ENCODE measurements at regions not wholly inside any gene's neighbourhood (a gene's known extent, or its start where the extent isn't known, plus 50 kb on each side); places are given as distances from the start of the nearest gene placed in this dataset.

DNA sequence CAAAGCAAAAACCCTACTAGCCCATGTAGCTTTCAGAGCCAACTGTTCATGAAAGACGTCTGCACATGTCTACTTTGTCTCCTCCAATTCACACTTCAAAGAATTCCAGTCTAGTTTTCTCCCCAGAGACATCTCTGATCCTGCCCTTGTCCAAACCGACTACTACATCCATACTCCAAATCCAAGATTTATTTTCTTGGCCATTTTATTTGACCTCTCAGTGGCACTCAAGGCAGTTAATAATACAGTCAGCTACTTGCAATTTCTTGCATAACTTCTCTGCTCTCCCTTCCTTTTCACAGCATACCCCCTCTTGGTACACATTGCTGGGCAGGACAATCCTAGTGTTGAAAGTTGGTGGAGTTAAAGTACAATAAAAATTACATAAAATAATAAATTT lies 170.9 kb upstream of the INHBA start:
- Histone ChIP-seq H3K4me2 (ENCODE audit: low read length) (no peak overlapping the region), H3K9me3 (ENCODE audit: control insufficient read depth in 1 of 2, insufficient read depth in 1 of 2, low read depth in 1 of 2, low read length in 2 of 2) (no peaks in the 10 kb centered on the region), H3K9me2 (ENCODE audit: insufficient read depth) (no peaks in the 10 kb centered on the region), H2AFZ (ENCODE audit: low read depth, low read length, poor library complexity, severe bottlenecking) (no peak overlapping the region), H3K4me3 (replicated peaks in 1 of 2; ENCODE audit: low read depth in 1 of 2, low read length in 2 of 2) (no peak overlapping the region), H3K79me2 (ENCODE audit: insufficient read depth, low read length) (no peaks in the 10 kb centered on the region), H4K20me1 (ENCODE audit: insufficient read depth) (no peaks in the 10 kb centered on the region), H3K36me3 (ENCODE audit: control insufficient read depth in 1 of 2, insufficient read depth in 2 of 2, low read length in 2 of 2) (no peaks in the 10 kb centered on the region), H3K9ac (ENCODE audit: low read length) (no peak overlapping the region), H3K27me3 (ENCODE audit: insufficient read depth, low read length) (0 out of 2 replicates have a peak, but pooled peaks cover 6% of the 10 kb centered on the region), H3K27ac (ENCODE audit: low read depth, low read length) (no peak overlapping the region), H3K4me1 (ENCODE audit: control insufficient read depth in 1 of 2, insufficient read depth in 2 of 2, low read length in 2 of 2) (no peaks in the 10 kb centered on the region)
- ChIA-PET CTCF (no interaction called here), RAD21 (ENCODE audit: low non-redundant PET in 1 of 2, low total read pairs in 2 of 2, uncharacterized antibody in 2 of 2, unreplicated experiment in 2 of 2) (no interaction called here), POLR2A (no interaction called here)
- ATAC-seq = no peak
- BruUV-seq (replicated peaks) = no TSS peak
- TF ChIP-seq, protein P1, sequence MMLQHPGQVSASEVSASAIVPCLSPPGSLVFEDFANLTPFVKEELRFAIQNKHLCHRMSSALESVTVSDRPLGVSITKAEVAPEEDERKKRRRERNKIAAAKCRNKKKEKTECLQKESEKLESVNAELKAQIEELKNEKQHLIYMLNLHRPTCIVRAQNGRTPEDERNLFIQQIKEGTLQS (IDR thresholded peaks at IDR 0.05) = no peak
- TF ChIP-seq EZH2phosphoT487 (IDR thresholded peaks at IDR 0.05; ENCODE audit: borderline replicate concordance) (no peak), CEBPB (IDR thresholded peaks at IDR 0.05; ENCODE audit: low read depth) (no peak), EGR1 (IDR thresholded peaks at IDR 0.05; ENCODE audit: low read depth) (no peak), YY1 (IDR thresholded peaks at IDR 0.05; ENCODE audit: extremely low read depth, insufficient replicate concordance, low read depth, low read length) (no peak)
- TF ChIP-seq, protein P2, sequence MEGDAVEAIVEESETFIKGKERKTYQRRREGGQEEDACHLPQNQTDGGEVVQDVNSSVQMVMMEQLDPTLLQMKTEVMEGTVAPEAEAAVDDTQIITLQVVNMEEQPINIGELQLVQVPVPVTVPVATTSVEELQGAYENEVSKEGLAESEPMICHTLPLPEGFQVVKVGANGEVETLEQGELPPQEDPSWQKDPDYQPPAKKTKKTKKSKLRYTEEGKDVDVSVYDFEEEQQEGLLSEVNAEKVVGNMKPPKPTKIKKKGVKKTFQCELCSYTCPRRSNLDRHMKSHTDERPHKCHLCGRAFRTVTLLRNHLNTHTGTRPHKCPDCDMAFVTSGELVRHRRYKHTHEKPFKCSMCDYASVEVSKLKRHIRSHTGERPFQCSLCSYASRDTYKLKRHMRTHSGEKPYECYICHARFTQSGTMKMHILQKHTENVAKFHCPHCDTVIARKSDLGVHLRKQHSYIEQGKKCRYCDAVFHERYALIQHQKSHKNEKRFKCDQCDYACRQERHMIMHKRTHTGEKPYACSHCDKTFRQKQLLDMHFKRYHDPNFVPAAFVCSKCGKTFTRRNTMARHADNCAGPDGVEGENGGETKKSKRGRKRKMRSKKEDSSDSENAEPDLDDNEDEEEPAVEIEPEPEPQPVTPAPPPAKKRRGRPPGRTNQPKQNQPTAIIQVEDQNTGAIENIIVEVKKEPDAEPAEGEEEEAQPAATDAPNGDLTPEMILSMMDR (IDR thresholded peaks at IDR 0.05 in 2 of 3, conservative IDR thresholded peaks at IDR 0.05 in 1 of 3; ENCODE audit: borderline replicate concordance in 1 of 3, insufficient read depth in 1 of 3, low read depth in 2 of 3, low read length in 2 of 3) = no peak
- intact Hi-C loops (cut with micrococcal nuclease) = no loop called here
- no peak for DNase-seq (ENCODE audit: low read depth, low spot score)

DNA sequence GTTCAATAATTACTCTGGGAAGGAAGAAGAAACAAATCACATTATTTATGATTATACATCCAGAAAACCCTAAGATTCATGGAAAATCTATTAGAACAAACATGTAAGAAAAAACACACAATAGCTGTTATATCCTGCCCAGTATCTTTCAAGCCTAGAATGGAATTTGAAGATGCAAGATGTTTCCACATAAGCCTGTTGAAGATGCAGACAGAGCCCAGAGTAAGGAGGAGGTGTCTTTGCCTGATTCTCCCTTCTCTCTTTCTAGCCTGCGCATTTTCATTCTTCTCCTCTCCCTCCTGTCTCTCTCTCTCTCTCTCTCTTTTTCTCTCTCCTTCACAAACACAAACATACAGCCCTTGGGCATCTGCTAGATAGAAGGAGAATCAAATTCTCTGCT lies 170.1 kb upstream of the INHBA start:
- ATAC-seq (no peak), DNase-seq (ENCODE audit: low read depth, low spot score) (no peak)
- Histone ChIP-seq H2AFZ (ENCODE audit: low read depth, low read length, poor library complexity, severe bottlenecking) (no peak overlapping the region), H3K4me2 (ENCODE audit: low read length) (no peak overlapping the region), H3K9me3 (ENCODE audit: control insufficient read depth in 1 of 2, insufficient read depth in 1 of 2, low read depth in 1 of 2, low read length in 2 of 2) (no peaks in the 10 kb centered on the region), H3K36me3 (ENCODE audit: control insufficient read depth in 1 of 2, insufficient read depth in 2 of 2, low read length in 2 of 2) (no peaks in the 10 kb centered on the region), H3K4me3 (replicated peaks in 1 of 2; ENCODE audit: low read depth in 1 of 2, low read length in 2 of 2) (no peak overlapping the region), H3K9me2 (ENCODE audit: insufficient read depth) (no peaks in the 10 kb centered on the region), H3K79me2 (ENCODE audit: insufficient read depth, low read length) (no peaks in the 10 kb centered on the region), H3K27ac (ENCODE audit: low read depth, low read length) (no peak overlapping the region), H3K27me3 (ENCODE audit: insufficient read depth, low read length) (0 out of 2 replicates have a peak, but pooled peaks cover 6% of the 10 kb centered on the region), H3K4me1 (ENCODE audit: control insufficient read depth in 1 of 2, insufficient read depth in 2 of 2, low read length in 2 of 2) (no peaks in the 10 kb centered on the region), H3K9ac (ENCODE audit: low read length) (no peak overlapping the region), H4K20me1 (ENCODE audit: insufficient read depth) (no peaks in the 10 kb centered on the region)
- BruUV-seq (replicated peaks) = no TSS peak
- intact Hi-C loops (cut with micrococcal nuclease) = no loop called here
- RAD21 ChIA-PET (ENCODE audit: low non-redundant PET in 1 of 2, low total read pairs in 2 of 2, uncharacterized antibody in 2 of 2, unreplicated experiment in 2 of 2) = no interaction called here
- POLR2A ChIA-PET = no interaction called here
- CTCF ChIA-PET = no interaction called here
- TF ChIP-seq REST (IDR thresholded peaks at IDR 0.05; ENCODE audit: low read depth) = no peak
- TF ChIP-seq SIN3A (IDR thresholded peaks at IDR 0.05; ENCODE audit: low read depth) = no peak
- TF ChIP-seq, protein P2 (IDR thresholded peaks at IDR 0.05 in 2 of 3, conservative IDR thresholded peaks at IDR 0.05 in 1 of 3; ENCODE audit: borderline replicate concordance in 1 of 3, insufficient read depth in 1 of 3, low read depth in 2 of 3, low read length in 2 of 3) = no peak
- no peak for TF ChIP-seq SRF (IDR thresholded peaks at IDR 0.05; ENCODE audit: low read depth)
- no peak for TF ChIP-seq POLR2A (IDR thresholded peaks at IDR 0.05; ENCODE audit: borderline replicate concordance, extremely low read depth, insufficient read depth, insufficient read length)
- TF ChIP-seq ZNF274 (IDR thresholded peaks at IDR 0.05; ENCODE audit: low read depth, low read length) = no peak
- TF ChIP-seq SP1 (IDR thresholded peaks at IDR 0.05; ENCODE audit: low read depth) = no peak
- no peak for TF ChIP-seq POLR2AphosphoS5 (IDR thresholded peaks at IDR 0.05; ENCODE audit: low read depth, low read length)
- no peak for TF ChIP-seq CEBPB (IDR thresholded peaks at IDR 0.05; ENCODE audit: low read depth)
